GM12872 (cell line): ENCODE measurements at regions not wholly inside any gene's neighbourhood (a gene's known extent, or its start where the extent isn't known, plus 50 kb on each side); places are given as distances from the start of the nearest gene placed in this dataset.

ENCODE experiments used
- CTCF ChIP-seq: IDR thresholded peaks from 3 replicates; pipeline ENCODE4 v1.5.1; 2011; ENCODE audit warnings: low read depth, mild to moderate bottlenecking, low read length, moderate library complexity; ENCODE audit not compliant: insufficient read depth

DNA sequence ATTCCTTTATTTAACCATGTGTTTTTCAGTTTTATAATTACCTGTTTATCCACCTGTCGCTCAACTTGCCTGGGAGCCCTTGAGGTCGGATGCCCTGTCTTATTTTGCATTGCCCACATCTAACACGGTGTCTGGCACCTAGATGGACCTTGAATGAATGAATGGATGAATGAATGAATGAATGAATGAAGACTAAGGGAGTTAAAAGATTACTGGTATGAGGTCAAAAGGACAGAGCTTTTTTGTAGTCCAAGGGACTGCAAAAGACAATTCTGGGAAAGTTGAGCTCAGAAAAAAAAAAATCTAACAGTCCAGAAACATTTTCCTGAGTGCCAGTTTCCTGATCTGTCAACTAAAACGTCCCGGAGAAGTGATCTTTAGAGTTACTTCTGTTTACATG, 244.6 kb upstream of the MYOCD start:
- TF ChIP-seq CTCF: no peak

DNA sequence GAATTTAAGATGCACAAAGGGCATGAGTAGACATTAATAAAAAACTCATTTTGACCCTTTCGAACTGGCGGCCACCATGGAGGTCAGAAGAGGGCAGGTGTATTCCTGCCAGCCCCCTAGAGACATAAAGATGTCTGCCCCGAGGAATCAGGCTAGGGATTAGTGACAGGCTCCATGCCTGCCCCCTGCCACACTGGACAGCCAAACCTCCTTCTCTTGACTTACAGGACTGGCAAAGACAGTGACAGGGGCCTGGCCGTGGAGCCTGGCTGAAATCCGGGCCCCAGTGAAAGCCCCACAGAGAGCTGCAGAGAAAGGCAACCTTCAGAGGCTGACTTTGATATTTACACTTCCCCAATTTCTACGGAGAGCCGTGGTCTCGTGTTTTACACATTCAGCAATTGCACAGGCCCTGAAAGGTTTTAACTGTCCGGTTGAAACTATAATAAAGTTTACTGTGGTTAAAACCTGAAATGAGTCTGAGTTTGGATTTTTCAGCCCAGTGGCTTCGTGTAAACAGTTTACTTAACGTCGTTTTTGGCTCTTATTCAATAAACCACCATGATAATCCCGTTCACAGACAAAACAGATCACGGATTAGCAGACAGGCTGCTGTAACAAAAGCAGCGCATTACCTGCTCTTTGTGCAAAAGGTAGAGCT, 243.9 kb upstream of the MYOCD start:
- TF ChIP-seq CTCF: no peak

DNA sequence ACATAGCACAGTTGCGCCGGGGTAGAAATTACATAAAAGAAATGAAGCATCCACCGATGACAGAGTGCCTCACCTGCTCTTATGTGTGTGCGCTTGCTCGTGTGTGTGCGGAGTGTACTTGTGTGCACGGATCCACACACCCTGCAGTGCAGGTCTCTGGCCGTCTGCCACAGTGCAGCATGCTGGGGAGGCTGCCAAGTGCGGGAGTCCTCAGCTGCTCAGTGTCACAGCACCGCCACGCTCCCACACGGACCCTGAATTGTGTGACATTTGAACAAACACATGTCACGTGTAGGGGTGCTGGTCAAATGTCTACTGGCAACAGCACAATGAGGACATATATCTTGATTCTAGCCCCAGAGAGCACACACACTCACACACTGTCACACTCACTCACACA, 243.0 kb upstream of the MYOCD start:
- TF ChIP-seq CTCF: no peak

- no peak for TF ChIP-seq CTCF
Observed at GRCh38 chr17:12423337-12423736, 242.4 kb upstream of the MYOCD start.

DNA sequence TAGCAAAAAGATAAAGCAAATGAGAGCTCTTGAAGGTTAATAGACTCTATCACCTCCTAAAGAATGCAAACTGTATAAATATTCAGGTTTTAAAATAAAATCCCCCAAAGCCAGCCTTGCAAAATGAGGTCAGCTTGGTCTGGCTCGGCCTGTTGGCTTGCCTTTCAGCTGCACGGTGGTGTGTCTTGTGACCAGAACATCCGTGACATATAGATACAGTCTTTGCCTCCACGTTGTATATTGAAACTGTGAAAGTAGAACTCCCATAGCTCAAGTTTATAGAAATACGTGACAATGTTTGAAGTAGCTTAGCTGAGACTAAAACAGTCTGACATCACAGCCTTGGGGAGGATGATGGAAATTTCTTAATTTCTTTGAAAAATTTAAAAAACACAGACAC, 236.6 kb upstream of the MYOCD start:
- TF ChIP-seq CTCF: no peak

DNA sequence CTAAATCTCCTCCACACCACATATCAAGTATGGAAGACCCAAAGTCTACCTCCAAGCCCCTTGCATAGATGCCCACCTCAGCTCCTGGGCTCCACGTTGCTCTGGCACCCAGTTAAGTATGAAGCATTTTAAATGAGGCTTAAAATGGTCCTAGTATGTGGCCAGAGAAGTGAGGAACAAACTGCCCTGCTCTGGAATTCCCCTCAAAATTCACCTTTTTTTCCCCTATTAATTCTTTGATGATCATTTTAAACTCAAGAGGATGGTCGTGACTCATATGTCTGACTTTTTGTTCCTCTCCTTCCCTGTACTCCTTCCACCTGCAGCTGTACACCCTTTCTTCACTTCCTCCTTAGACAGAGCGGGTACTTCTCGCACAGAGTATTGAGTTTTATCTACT, 234.5 kb upstream of the MYOCD start:
- TF ChIP-seq CTCF: no peak

DNA sequence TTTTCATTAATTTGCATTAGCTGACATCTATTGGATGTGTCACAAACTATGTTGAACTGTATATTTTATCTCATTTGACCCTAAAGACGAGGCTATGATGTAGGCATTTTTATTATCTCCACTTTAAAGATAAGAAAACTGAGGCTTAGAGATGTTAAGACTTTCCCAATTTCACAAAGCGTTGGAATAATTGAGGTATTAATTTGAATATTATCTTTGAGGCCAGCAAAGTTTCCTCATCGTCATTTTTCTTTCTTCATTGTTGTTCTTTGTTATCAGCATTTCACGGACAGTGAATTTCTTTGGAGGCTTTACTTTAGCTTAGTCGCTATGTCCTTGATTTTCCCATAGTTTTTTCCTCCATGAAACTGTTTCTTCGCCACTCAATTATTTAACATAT, 227.5 kb upstream of the MYOCD start:
- TF ChIP-seq CTCF: no peak
